ENCODE measurements at regions not wholly inside any gene's neighbourhood (a gene's known extent, or its start where the extent isn't known, plus 50 kb on each side); places are given as distances from the start of the nearest gene placed in this dataset.

DNA sequence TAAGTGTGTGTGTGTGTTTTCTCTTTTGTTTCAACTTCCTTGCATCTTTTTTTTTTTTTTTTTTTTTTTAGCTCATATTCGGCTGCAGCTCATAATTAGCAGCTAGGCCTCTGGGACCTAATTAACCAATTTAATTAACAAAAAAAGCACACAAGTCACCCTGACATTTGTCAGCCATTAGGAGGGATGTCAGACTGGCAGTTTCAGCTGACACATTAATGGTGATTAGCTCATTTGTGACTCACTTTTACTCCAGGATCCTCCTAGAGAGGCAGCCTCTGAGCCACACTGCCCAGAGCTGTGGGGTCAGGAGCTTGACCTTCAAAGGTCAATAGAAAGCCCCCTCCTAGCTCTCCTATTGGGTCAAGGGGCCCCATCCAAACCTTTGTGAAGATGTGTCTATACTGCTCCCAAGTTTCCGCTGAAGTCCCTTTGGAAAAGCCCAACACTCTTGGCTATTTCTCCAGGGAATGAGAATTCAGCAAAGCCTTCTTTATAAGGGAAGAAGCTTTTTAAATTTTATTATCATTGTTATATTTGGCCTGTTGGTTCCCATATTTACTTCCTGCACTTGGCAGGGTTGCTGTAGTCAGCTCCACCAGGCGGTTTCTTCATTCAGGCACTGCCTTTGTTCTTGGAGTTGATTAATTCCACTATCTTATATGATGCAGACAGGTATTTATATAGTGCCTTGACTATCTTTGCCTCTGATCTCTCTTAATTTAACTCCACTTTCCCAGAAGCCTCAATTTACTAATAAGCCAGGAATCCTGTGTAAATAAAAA lies 109.5 kb upstream of the HABP2 start:
- TF ChIP-seq POLR2A (IDR thresholded peaks at IDR 0.05): no peak
- TF ChIP-seq, protein P1, sequence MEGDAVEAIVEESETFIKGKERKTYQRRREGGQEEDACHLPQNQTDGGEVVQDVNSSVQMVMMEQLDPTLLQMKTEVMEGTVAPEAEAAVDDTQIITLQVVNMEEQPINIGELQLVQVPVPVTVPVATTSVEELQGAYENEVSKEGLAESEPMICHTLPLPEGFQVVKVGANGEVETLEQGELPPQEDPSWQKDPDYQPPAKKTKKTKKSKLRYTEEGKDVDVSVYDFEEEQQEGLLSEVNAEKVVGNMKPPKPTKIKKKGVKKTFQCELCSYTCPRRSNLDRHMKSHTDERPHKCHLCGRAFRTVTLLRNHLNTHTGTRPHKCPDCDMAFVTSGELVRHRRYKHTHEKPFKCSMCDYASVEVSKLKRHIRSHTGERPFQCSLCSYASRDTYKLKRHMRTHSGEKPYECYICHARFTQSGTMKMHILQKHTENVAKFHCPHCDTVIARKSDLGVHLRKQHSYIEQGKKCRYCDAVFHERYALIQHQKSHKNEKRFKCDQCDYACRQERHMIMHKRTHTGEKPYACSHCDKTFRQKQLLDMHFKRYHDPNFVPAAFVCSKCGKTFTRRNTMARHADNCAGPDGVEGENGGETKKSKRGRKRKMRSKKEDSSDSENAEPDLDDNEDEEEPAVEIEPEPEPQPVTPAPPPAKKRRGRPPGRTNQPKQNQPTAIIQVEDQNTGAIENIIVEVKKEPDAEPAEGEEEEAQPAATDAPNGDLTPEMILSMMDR (IDR thresholded peaks at IDR 0.05): no peak

Measured in right lobe of liver (tissue), 4 donors.